ENCODE measurements at regions not wholly inside any gene's neighbourhood (a gene's known extent, or its start where the extent isn't known, plus 50 kb on each side); places are given as distances from the start of the nearest gene placed in this dataset.

GRCh38 chr22:48635816-48636215, 1191.9 kb downstream of the BRD1 start:
- no peak for TF ChIP-seq POLR2A (IDR thresholded peaks at IDR 0.05; ENCODE audit: extremely low read depth, insufficient read length)
- TF ChIP-seq MAX (IDR thresholded peaks at IDR 0.05; ENCODE audit: low read depth, low read length), result no peak
- TF ChIP-seq CTCF (IDR thresholded peaks at IDR 0.05; ENCODE audit: low read depth, low read length), result no peak

Measured in NB4 (cell line).